NCI-H1436 (cell line): ENCODE measurements at regions not wholly inside any gene's neighbourhood (a gene's known extent, or its start where the extent isn't known, plus 50 kb on each side); places are given as distances from the start of the nearest gene placed in this dataset.
A peak's percentile ranks its signal among the peaks of the same experiment; 100 is the strongest.

Source experiments
- DNase-seq: peaks from one replicate; lab custom pipeline; 2025; lab: John Stamatoyannopoulos, UW

DNA sequence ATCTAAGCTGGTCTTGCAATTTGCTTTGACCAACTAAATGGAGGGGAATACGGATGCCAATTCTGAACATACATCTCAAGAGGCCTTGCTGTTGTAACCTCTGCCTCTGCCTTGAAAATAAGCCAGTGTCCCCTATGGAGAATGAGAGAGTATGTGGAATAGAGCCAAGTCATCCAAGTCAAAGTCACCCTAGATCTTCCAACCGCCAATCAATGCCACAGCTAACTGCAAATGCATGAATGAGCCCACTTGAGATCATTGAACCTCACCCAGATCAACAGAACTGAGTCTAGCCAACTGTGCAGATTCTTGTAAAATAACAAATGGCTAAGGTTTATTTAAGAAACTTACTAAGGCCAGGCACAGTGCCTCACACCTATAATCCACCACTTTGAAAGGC is 139.8 kb upstream of the TANK start:
- no peak for DNase-seq

DNA sequence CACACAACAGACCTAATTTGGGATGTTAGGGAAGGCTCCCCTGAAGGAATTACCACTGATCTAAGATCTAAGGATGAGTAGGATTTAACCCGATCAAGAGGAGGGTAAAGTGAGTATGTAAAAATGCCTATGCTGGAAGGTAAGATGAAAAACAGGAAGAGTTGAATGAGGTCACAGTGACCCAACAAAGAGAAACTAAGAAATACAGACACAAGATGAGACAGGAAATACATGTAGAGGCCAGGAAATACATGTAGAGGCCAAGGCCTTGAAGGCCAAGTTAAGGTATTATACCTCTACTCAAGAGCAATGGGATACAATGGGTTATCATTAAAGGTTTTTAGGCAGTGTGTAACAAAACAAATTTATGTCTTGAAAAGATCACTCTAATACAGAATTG is 131.6 kb upstream of the TANK start:
- no peak for DNase-seq

- no peak for DNase-seq
Measured at GRCh38 chr2:161029321-161029720, 130.9 kb upstream of the TANK start.

DNA sequence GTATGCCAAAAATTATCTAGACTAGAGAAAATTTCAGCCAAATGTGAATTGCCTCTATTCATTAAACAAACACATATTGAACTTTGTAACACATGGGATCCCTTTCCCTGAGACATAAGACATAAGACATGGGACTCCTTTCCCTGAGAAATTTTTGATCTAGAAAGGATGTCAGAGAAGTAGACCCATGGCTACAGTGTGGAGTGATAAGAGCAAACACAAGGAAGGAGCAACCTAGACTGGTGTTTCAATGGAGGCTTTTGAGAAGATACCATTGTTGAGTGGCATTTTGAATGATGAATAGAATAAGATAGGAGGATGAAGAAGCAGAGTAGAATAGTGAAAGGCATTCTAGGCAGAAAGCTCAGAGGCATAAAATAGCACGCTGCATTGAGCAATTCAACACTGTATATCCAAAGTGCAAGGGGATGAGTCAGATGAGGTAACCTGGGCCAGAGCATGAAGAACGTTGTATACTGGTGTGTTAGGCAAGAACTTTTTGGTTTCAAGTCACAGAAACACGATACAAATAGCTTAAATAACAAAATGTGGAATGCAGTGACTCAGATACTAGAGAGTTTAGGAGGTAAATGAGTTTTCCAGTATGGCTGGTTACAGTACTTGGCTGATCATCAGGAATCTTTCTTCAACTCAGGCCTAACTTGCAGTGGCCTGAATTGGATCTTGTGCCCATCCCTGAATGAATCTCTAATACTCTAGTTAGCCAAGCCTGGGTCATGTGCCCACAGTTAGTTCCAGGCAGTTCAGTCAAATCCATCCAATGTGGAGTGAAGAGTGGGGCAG is 129.8 kb upstream of the TANK start:
- DNase-seq = no peak

DNA sequence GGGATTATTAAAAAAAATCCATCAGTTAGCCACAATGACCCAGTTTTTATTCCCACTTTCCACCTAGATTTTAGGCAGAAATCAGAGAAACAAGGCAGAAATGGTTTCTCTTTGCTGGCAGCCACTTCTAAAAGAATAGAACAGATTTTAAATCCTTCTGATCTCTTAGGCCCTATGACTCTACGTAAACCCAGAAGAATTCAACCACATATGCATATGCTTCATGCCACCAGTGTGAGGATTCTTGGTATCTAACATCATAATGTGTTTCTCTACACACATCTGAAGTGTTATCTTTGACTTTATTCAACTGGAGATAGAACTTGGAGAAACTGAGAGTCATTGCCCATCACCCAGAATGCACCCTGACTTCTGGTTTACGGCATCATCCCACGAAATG is 128.7 kb upstream of the TANK start:
- DNase-seq = no peak

DNA sequence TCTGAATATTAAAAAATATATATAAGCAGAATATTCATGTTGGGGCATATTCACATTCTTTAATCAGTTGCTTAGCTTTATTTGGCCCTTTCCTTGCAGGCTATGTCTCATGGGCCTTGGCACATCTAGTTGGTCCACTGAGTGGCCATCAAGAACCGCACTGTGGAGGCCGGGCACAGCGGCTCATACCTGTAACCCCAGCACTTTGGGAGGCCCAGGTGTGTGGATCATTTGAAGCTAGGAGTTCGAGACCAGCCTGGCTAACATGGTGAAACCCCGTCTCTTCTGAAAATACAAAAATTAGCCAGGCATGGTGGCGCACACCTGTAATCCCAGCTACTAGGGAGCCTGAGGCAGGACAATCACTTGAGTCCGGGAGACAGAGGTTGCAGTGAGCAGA is 127.6 kb upstream of the TANK start:
- no peak for DNase-seq

GRCh38 chr2:161033059-161033660 is 127.1 kb upstream of the TANK start:
- DNase-seq = no peak

DNA sequence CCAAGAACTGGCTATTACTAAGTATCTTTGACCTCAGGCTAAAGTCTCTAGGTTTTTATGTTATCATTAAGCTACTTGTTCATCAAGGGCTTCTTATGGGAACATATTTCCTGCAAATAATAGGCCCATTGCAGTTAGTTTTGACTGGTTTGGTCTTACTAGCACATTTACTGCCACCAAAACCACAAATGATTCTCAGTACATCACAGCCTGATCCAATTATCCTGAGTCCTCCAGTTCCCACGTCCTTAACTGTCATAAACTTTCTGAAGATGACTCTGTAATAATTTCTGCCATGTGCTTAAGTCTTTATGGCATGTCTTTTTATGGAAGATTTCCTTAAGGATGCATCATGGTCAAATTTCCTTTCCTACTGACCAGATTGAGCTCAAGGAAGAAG is 123.3 kb upstream of the TANK start:
- DNase-seq = no peak

DNA sequence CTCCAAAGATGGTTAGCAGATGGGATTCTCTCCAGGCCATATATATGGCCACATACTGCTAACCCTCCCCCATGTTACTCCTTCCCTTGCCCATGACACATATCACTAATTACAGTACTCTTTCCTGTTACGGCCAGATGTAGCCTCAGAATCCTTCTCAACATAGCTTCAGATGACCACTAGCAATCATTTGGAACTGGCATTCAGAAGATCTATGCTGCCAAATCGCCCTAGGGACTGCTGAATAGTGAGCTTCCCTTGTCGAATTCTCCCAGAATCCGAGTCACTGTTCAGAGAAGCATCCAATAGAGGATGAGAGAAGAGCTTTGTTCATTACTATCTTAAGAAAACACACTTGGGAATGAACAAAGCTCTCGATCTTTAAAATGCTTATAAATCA is 121.2 kb upstream of the TANK start:
- DNase-seq = no peak

GRCh38 chr2:161041356-161041755 is 118.9 kb upstream of the TANK start:
- DNase-seq = no peak

- peak; percentile 12 for DNase-seq
Measured at GRCh38 chr2:161042990-161043625, 117.1 kb upstream of the TANK start.

- DNase-seq = peak; percentile 1
Measured at GRCh38 chr2:161044095-161044865, 115.9 kb upstream of the TANK start.

DNA sequence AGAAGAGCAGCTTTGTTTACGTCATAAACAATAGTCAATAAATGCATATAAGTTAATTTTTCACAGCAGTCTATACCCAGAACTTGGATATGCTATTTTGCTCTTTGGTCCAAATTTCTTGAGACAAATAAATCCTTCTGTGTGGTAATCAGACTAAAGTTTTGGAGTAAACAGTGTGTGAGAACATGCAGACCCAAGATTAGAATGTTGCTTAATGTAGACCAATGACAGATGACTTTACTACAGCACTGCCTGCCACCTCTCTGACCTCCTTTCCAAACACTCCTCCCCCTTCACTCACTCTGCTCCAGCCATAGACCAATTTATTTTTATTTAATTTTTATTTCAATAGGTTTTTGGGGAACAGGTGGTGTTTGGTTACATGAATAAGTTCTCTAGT is 115.3 kb upstream of the TANK start:
- DNase-seq = no peak

GRCh38 chr2:161045726-161046125 is 114.5 kb upstream of the TANK start:
- DNase-seq = no peak

- no peak for DNase-seq
Measured at GRCh38 chr2:161046876-161047275, 113.4 kb upstream of the TANK start.

DNA sequence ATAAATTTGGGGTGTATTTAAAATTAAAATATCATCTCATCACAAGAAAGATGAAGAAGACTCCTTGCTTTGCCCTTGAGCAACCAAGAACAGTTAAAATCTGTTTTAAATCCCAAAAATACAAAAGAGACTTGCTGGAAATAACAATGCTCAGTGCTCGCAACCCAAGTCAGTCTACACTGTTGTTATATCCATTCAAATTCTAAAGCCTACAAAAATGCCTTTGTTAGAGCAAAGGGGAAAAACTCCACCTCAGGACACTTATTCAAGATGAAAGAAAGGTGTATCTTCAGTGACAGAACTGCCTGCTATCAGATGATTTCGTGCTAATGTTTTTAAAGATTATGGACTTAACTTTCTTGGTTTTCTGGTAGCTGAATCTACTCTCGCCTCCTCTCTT is 111.9 kb upstream of the TANK start:
- no peak for DNase-seq

- no peak for DNase-seq
Measured at GRCh38 chr2:161049559-161049958, 110.7 kb upstream of the TANK start.

DNA sequence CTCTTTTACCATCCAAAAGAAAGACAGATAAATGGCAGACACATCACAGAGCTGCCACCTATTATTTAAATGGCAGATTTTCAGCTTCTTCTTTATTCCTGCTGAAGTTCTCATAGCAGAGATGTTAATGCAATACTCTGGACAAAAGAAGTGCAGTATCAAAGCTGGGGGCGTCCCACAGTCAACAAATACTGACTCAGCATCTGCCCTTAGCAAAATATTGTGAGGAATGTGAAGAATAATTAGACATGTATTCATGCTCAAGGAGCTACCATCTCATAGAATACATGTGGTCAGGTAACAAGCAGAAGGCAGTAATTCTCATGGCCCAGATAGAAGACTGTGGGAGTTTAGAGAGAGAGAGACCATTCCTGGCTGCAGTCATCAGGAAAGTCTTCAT is 108.0 kb upstream of the TANK start:
- no peak for DNase-seq

- no peak for DNase-seq
Measured at GRCh38 chr2:161055289-161055688, 104.9 kb upstream of the TANK start.

DNA sequence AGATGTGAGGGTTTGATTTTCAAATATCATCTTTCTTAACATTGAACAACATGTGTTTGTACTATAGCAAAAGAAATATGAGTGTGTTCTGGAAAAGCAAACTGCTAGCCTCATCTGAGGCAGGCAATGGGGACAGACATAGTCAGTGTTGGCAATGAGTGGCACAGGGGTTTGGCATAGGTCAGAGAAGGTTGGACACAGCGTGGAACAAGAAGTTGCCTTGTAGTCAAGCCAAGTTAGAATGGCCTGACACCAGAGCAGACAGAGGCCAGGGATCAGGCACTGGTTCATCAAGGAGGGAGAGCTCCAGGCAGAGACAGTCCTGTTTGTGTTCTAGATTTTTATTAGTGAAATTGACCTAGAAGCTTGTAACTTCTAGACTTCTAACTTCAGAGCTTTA is 100.8 kb upstream of the TANK start:
- no peak for DNase-seq

DNA sequence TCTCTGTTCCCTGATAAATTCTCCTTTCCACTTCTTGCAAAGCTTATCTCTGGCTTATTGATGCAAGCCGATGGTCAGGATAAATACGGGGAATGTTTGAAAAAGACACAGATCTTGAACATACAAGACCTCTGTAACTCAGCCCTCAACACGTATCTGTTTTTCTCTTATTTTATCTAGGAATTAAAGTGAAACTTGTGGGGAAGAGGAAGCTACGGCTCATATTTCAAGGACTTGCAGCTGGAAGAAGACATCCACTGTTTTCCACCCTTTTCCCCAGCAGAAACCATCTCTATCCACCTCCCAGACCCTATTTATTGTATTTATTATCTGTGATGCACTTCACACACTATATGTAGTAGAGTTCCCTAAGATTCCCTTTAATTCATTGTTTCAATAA is 98.4 kb upstream of the TANK start:
- DNase-seq = no peak

DNA sequence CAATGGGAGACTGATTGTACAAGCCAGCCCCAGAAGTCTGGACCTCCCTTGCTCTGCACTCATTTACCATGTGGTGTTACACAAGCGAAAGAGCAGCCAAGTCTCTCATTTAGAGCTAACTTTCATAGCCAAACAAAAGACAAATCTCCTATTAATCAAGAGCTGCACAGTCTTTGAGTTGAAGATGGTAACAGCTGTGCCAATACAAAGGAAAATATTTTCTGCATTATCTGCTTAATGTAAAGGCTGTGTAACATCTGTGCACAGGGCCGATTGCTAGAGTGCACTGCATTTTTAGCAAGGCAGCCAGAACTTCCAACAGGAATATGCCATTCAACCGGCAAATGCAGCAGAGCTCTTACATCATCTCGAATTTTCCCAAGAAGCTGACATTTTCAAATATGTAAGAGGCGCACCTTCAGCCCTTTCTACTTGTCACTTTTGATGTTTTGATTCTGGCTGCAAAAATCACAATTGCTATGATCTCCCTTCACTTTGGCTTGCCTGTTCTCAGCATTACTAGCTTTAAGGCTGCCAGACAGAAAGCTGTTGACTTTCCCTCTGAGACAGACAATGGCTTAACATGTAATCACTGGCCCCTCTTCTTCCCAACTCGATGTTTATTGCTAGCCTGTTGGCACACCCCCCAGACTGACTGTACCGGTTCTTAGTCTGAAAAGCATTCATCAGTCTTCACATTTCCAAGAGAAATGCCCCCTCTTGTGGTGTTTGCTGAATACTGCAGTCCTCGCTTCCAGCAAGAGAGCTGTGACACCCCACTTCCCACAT is 96.9 kb upstream of the TANK start:
- peak; percentile 76 for DNase-seq
